ENCODE measurements at regions not wholly inside any gene's neighbourhood (a gene's known extent, or its start where the extent isn't known, plus 50 kb on each side); places are given as distances from the start of the nearest gene placed in this dataset.
"Not testable (repeated sequence)": the region's sequence is repeated elsewhere in the genome, so short reads cannot be mapped to it uniquely, and the experiment has no call there.

DNA sequence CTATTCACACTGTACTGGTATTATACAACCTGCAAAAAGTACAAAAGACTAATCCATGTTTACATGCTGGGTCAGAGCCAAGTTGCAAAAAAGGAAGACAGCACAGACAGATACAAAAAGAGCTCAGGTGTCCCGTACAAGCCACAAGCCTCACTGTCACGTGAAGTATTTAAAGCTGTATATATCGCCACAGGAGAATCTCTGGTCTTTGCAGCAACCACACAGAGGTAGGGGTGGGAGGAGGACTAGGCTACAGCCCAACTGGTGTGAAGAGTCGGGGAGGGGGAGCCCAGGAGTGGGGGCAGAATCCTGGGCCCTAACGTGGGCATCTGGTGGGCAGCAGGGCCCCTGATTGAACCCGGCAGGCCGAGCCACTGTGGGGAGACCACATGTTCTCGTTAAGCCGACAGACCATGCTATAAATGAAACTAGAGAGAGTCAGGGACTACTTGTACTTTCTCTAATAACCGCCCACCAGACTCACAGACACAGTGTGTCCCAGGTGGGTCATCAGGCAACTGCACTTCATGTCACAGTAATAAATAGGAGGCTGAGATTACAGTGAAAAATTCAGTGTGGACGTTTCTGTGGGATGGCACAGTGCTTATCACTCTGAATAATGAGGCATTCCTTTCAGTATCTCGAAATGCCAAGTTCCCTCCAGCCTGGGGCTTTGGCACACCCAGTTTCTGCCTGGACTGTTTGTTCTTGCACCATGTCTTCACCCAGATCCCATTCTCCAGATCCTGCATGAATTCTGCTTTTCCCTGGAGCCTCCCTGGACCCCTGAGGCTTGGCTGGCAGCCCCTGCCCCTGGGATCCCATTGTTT lies 79.3 kb upstream of the SH3PXD2B start:
- peak overlapping the region; percentile 45 to 88 (median 72) for H3K27ac ChIP-seq
- intact Hi-C loops (cut with DNase I), result loop anchor here in 1 of 10 donors (2.0 to 5.0 kb wide), 2 partner anchors 46 to 51 kb away; no protein-coding TSS in a partner anchor
- H3K4me3 ChIP-seq, result no peak overlapping the region
- no peaks in the 10 kb centered on the region for H3K36me3 ChIP-seq
- TF ChIP-seq, protein P1, sequence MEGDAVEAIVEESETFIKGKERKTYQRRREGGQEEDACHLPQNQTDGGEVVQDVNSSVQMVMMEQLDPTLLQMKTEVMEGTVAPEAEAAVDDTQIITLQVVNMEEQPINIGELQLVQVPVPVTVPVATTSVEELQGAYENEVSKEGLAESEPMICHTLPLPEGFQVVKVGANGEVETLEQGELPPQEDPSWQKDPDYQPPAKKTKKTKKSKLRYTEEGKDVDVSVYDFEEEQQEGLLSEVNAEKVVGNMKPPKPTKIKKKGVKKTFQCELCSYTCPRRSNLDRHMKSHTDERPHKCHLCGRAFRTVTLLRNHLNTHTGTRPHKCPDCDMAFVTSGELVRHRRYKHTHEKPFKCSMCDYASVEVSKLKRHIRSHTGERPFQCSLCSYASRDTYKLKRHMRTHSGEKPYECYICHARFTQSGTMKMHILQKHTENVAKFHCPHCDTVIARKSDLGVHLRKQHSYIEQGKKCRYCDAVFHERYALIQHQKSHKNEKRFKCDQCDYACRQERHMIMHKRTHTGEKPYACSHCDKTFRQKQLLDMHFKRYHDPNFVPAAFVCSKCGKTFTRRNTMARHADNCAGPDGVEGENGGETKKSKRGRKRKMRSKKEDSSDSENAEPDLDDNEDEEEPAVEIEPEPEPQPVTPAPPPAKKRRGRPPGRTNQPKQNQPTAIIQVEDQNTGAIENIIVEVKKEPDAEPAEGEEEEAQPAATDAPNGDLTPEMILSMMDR (IDR thresholded peaks at IDR 0.05), result peak in 1 of 12 donors; percentile 5
- TF ChIP-seq POLR2A (IDR thresholded peaks at IDR 0.05), result no peak
- peaks cover 10 to 48% (median 25%) of the 10 kb centered on the region in 12 donors for H3K4me1 ChIP-seq
- WGBS, 4 donors, result 14 to 22% (median 16%) methylated on average over 12 of the region's 12 CpGs
- peak in 2 of 5 donors; percentile 19 to 46 for DNase-seq
- ATAC-seq, result peak; percentile 78 to 95 (median 83)
- no peaks in the 10 kb centered on the region for H3K27me3 ChIP-seq
- H3K9me3 ChIP-seq, result peaks cover 0 to 8% (median 0%) of the 10 kb centered on the region in 12 donors

DNA sequence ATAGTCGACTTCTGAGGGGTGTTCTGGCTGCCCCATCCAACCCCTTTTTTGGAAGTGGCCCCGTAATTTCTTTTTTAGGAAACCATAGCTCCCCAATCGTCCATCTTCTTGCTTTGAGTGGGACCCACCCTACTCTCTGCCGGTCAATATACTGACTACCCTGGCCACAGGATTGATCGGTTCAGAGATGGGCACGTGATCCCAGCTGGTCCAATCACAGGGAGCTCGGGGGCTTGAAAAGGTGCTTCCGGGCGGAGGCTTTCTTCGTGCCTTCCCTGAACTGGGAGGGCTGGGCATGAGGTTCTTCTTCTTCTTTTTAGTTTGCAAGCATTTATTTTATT lies 78.7 kb upstream of the SH3PXD2B start:
- peaks cover 0 to 8% (median 0%) of the 10 kb centered on the region in 12 donors for H3K9me3 ChIP-seq
- peaks cover 10 to 53% (median 27%) of the 10 kb centered on the region in 12 donors for H3K4me1 ChIP-seq
- H3K27me3 ChIP-seq, result no peaks in the 10 kb centered on the region
- peak overlapping the region in 10 of 12 donors; percentile 58 to 88 (median 76) for H3K27ac ChIP-seq
- TF ChIP-seq, protein P1 (IDR thresholded peaks at IDR 0.05), result no peak
- TF ChIP-seq POLR2A (IDR thresholded peaks at IDR 0.05), result no peak
- no peaks in the 10 kb centered on the region for H3K36me3 ChIP-seq
- no peak overlapping the region for H3K4me3 ChIP-seq
- peak in 1 of 5 donors; percentile 9 for DNase-seq
- intact Hi-C loops (cut with DNase I), result loop anchor here in 1 of 10 donors (2.0 to 5.0 kb wide), 2 partner anchors 46 to 52 kb away; no protein-coding TSS in a partner anchor
- WGBS, 4 donors, result 90 to 92% (median 91%) methylated on average over 10 of the region's 10 CpGs
- no peak for ATAC-seq

DNA sequence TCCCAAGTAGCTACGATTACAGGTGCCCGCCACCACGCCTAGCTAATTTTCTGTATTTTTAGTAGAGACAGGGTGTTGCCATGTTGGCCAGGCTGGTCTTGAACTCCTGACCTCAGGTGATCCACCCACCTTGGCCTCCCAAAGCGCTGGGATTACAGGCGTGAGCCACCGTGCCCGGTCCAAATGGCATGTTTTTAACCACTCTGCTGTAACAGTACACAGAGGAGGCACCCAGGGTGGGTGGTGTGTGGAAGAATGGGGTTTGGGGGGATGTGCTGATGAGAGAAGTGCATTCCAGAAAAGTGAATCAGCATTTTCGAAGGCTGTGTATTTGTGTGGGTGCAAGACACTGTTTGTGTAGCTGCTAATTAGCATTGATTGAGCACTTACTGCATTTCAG lies 78.1 kb upstream of the SH3PXD2B start:
- 91 to 96% (median 95%) methylated on average over 8 of the region's 8 CpGs for WGBS, 4 donors
- ATAC-seq, H3K9me3 ChIP-seq, DNase-seq, H3K4me3 ChIP-seq, H3K36me3 ChIP-seq, H3K27me3 ChIP-seq: not testable (repeated sequence)
- intact Hi-C loops (cut with DNase I), result loop anchor here in 1 of 10 donors (2.0 to 5.0 kb wide), 2 partner anchors 45 to 52 kb away; no protein-coding TSS in a partner anchor
- peak overlapping the region in 5 of 12 donors; percentile 29 to 88 (median 79) for H3K27ac ChIP-seq
- peaks cover 10 to 57% (median 27%) of the 10 kb centered on the region in 12 donors for H3K4me1 ChIP-seq

DNA sequence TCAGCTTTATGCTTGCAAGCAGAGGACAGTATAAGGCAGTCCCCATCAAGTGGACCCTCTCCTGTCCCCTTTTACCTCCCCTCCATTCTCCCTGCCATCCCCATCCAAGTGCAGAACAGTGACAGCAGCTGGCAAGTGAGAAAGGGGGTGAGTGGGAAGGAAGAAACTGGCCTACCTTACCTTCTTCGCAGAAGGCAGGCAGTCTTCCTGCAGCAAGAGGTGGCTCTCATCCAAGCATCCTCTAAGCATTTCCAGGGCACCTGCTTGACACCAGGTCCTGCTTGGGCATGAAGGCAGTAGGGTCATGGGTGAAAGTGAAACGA lies 77.3 kb upstream of the SH3PXD2B start:
- 86 to 93% (median 90%) methylated on average over 2 of the region's 2 CpGs for WGBS, 4 donors
- Histone ChIP-seq H3K4me3 (no peak overlapping the region), H3K27me3 (no peaks in the 10 kb centered on the region), H3K4me1 (peaks cover 10 to 65% (median 31%) of the 10 kb centered on the region in 12 donors), H3K36me3 (no peaks in the 10 kb centered on the region), H3K27ac (peak overlapping the region in 9 of 12 donors; percentile 29 to 57 (median 44)), H3K9me3 (peaks cover 0 to 2% (median 0%) of the 10 kb centered on the region in 12 donors)
- no peak for ATAC-seq
- intact Hi-C loops (cut with DNase I), result loop anchor here in 1 of 10 donors (2.0 to 5.0 kb wide), 2 partner anchors 44 to 53 kb away; no protein-coding TSS in a partner anchor
- no peak for DNase-seq
- TF ChIP-seq, protein P1 (IDR thresholded peaks at IDR 0.05), result no peak
- no peak for TF ChIP-seq POLR2A (IDR thresholded peaks at IDR 0.05)
